ENCODE measurements at regions not wholly inside any gene's neighbourhood (a gene's known extent, or its start where the extent isn't known, plus 50 kb on each side); places are given as distances from the start of the nearest gene placed in this dataset.

- CTCF ChIA-PET, result interaction anchor here (0.6 to 11.3 kb wide), 15 partner anchors 9 to 476 kb away, joined by 3 to 158 read pairs (median 3); no protein-coding TSS in a partner anchor
- Histone ChIP-seq H4K20me1 (ENCODE audit: insufficient read depth) (no peaks in the 10 kb centered on the region), H3K9me3 (no peaks in the 10 kb centered on the region), H3K79me2 (ENCODE audit: insufficient read depth) (no peaks in the 10 kb centered on the region), H3K4me2 (no peak overlapping the region), H2AFZ (ENCODE audit: low read depth) (no peak overlapping the region), H3K27ac (ENCODE audit: low read depth in 2 of 2, low read length in 1 of 2) (no peak overlapping the region), H3K4me1 (ENCODE audit: control insufficient read depth in 1 of 2, insufficient read depth in 2 of 2, low read depth in 1 of 2, low read length in 1 of 2) (no peaks in the 10 kb centered on the region; a peak in 2 of 4 replicates), H3K9ac (no peak overlapping the region), H3K27me3 (ENCODE audit: insufficient read depth) (no peaks in the 10 kb centered on the region), H3K9me2 (no peaks in the 10 kb centered on the region), H3K36me3 (replicated peaks in 1 of 2; ENCODE audit: control insufficient read depth in 1 of 2, insufficient read depth in 2 of 2, low read length in 1 of 2) (no peaks in the 10 kb centered on the region), H3F3A (replicated peaks; ENCODE audit: insufficient read depth) (no peaks in the 10 kb centered on the region), H3K4me3 (ENCODE audit: low read depth in 2 of 2, low read length in 1 of 2) (no peak overlapping the region; a peak in 1 of 4 replicates)
- TF ChIP-seq MAX (IDR thresholded peaks at IDR 0.05; ENCODE audit: low read depth) (no peak), SIN3A (IDR thresholded peaks at IDR 0.05; ENCODE audit: borderline replicate concordance, low read depth, low read length) (no peak), SMC3 (IDR thresholded peaks at IDR 0.05; ENCODE audit: low read depth, low read length) (peak; percentile 86), TAF1 (IDR thresholded peaks at IDR 0.05; ENCODE audit: borderline replicate concordance, low read depth, low read length) (no peak), GABPA (IDR thresholded peaks at IDR 0.05; ENCODE audit: low read depth) (no peak), RXRA (IDR thresholded peaks at IDR 0.05; ENCODE audit: borderline replicate concordance, low read depth) (no peak), CTCF (IDR thresholded peaks at IDR 0.05) (peak; percentile 49), RAD21 (IDR thresholded peaks at IDR 0.05; ENCODE audit: low read length) (peak; percentile 95), USF2 (IDR thresholded peaks at IDR 0.05; ENCODE audit: borderline replicate concordance, low read depth, low read length) (no peak), CHD2 (IDR thresholded peaks at IDR 0.05; ENCODE audit: low read length, partially characterized antibody) (no peak), EZH2phosphoT487 (IDR thresholded peaks at IDR 0.05; ENCODE audit: borderline replicate concordance, low read depth) (no peak), FOXM1 (IDR thresholded peaks at IDR 0.05; ENCODE audit: low read depth) (no peak), YY1 (IDR thresholded peaks at IDR 0.05; ENCODE audit: low read depth) (no peak)
- POLR2A ChIA-PET, result no interaction called here
- WGBS (ENCODE audit: low lambda C conversion rate), result 28% methylated on average over 4 of the region's 4 CpGs
- peak; percentile 61 for DNase-seq
Observed at GRCh38 chr2:136378712-136379595, 261.0 kb upstream of the CXCR4 start.
